Stimulated activated naive CD8-positive, alpha-beta T cell treated with anti-CD3 and anti-CD28 coated beads, Interleukin-15, Interleukin-2, amounts not matched to agents 100 U/mL and 50 U/mL, for 24 hours (primary cell): ENCODE measurements at regions not wholly inside any gene's neighbourhood (a gene's known extent, or its start where the extent isn't known, plus 50 kb on each side); places are given as distances from the start of the nearest gene placed in this dataset.
"Not testable (repeated sequence)": the region's sequence is repeated elsewhere in the genome, so short reads cannot be mapped to it uniquely, and the experiment has no call there.

Source experiments
- ATAC-seq: fragments of 150-1000 bp; cut with Tn5 transposase; one replicate; pipeline ENCODE4 v1.10.0; 2021
- DNase-seq: peaks from one replicate; pipeline ENCODE4 v3.0.0; 2021

- ATAC-seq: no peak
- DNase-seq: no peak
Measured at GRCh38 chr4:110361921-110362320, 114.0 kb upstream of the ENPEP start.

- no peak for ATAC-seq
- no peak for DNase-seq
Measured at GRCh38 chr4:110359076-110359475, 116.9 kb upstream of the ENPEP start.

DNA sequence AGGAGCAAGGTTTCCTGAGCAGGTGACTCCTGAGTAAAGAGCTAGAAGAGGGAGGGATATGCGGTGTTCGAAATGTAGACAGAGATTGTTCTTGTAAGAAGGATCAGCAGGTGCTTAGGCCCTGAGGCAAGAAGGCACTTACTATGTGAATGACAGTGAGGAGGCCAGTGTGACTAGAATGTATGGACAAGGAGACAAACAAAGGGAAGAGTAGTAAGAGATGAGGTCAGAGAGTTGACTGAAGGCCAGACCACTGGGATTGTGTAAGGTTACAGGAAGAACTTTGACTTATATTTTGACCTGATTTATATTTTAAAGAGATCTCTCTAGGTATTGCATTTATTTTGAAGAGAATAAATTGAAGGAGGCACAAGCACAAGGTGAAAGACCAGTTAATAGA is 118.4 kb upstream of the ENPEP start:
- no peak for ATAC-seq
- no peak for DNase-seq

GRCh38 chr4:110354460-110354859 is 121.5 kb upstream of the ENPEP start:
- no peak for ATAC-seq
- no peak for DNase-seq

DNA sequence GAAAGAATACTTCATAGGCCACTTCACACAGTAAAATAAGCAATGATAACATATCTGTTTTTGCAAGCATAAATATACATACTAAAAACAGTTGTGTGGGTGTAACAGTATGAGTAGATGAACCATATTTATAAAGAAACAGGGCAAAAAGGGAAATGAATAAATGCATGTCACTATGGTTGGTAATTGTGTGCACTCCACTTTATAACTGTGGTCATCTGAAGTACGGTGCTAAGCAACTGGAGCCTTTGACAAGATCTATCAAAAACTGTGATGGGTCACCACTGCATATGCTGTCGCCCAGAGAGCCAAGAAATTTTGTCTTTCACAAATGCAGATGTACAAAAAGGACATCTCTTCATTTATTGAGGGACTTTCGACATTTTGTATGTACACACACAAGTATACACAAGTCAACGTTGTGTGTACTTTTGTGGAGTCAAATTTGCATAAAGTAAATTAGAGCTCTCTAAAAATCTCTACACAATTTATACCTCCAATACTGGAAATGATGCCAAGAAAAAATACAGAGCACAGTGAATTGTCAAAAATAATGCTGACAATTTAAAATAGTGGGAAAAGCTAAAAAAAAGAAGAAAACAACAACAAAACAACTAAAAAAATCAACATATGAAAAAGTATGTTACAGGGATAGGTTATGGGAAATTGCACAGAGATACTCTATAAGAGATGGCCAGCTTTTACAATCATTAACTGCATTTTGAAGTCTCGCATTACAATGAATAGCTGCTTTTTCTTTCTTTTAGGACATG is 123.1 kb upstream of the ENPEP start:
- no peak for ATAC-seq
- no peak for DNase-seq

GRCh38 chr4:110348711-110349383 is 127.1 kb upstream of the ENPEP start:
- DNase-seq (no peak), ATAC-seq (no peak)

- DNase-seq (no peak), ATAC-seq (no peak)
Measured at GRCh38 chr4:110347805-110348204, 128.2 kb upstream of the ENPEP start.

DNA sequence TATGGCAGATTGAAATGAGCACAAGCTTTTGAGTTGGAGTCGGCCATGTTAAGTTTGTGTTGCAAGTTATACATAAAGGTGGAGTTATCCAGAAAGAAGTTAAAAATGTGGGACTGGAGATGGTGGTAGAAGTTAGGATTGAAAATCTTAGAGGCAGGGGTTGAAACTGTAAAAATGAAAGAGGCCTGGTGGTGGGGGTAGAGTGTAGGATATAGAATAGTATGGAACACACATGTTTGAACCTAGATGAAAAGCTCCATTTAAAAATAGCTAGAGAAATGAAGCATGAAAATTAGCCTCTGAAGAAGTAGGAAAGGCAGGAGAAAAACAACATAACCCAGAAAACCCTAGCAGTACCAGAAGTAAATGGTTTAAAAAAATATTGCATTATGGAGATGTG is 131.8 kb upstream of the ENPEP start:
- DNase-seq (no peak), ATAC-seq (no peak)

DNA sequence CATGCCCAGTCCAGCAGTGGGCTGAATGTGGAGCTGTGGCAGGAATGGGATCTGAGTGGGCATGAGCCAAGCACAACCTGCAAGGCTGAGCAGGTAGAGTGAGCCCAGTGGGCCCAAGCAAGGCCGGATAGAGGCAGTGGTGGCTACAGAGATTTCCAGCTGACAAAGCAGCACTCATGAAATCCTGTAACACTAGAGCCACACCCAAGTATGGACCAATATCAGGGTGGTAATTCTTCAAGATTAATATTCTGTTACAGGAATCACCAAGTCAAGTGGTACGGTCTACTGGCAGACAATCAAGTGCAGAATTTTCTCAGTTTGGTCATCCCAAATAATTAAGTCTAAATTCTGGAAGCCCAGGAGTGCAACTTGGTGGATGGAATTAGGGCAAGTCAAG is 132.4 kb upstream of the ENPEP start:
- DNase-seq (no peak), ATAC-seq (no peak)

GRCh38 chr4:110341118-110341517 is 134.8 kb upstream of the ENPEP start:
- DNase-seq, ATAC-seq: not testable (repeated sequence)

- ATAC-seq: no peak
- DNase-seq: no peak
Measured at GRCh38 chr4:110335399-110335798, 137.0 kb upstream of the ELOVL6 start.

DNA sequence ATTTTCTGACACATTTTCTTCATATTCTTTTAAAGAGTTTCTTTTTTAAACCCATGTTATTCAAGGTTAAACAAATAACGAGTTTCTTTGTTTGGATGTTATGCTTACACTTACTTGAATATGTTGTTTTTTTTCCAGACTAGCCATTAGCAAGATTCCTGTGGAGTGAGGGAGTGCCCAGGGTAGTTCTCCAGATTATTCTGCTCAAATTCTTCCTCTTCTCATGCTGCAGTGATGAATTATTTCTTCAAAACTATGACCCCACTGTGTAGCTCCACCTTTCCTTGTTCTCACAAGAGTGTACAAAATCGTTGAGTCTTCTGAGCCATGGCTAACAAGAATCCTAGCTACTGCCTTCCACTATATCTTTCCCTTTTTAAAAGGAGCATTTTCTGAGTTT is 134.1 kb upstream of the ELOVL6 start:
- ATAC-seq: no peak
- DNase-seq: no peak

GRCh38 chr4:110326426-110326825 is 128.0 kb upstream of the ELOVL6 start:
- ATAC-seq, DNase-seq: not testable (repeated sequence)

DNA sequence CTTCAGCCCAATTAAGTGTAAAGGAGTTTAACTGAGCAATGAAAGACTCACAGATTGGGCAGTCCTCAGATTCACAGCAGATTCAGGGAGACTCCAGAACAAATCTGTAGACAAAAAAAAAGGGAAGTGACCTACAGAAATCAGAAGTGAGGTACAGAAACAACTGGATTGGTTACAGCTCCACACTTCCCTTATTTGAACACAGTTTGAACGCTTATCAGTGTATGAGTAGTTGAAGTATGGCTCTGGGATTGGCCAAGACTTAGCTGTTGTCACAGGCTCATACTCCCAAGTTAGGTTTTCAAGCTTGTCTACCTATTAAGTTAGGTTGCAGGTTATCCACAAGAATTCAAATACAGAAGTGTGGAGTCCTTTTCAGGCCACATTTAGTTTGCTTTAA is 112.4 kb upstream of the ELOVL6 start:
- DNase-seq (no peak), ATAC-seq (no peak)

GRCh38 chr4:110309675-110310074 is 111.3 kb upstream of the ELOVL6 start:
- DNase-seq (no peak), ATAC-seq (no peak)

DNA sequence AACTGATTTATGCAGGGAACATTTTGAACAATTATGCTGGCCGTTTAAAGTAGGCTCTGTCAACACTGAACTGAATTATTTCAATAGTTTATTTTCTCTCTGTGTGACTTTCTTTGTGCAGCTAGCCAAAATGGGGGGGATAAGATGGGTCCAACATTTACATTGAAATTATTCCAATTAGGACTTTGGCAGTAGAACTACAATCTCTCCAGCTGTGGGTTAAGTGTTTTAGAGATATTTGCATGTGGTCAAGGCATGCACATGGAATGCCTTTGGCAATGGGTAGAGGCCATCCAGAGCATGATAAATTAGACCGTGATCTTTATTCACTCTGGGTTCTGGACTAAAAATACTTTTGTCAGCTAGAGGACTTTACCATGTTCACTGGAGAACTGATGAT is 107.9 kb upstream of the ELOVL6 start:
- DNase-seq: no peak
- ATAC-seq: no peak

DNA sequence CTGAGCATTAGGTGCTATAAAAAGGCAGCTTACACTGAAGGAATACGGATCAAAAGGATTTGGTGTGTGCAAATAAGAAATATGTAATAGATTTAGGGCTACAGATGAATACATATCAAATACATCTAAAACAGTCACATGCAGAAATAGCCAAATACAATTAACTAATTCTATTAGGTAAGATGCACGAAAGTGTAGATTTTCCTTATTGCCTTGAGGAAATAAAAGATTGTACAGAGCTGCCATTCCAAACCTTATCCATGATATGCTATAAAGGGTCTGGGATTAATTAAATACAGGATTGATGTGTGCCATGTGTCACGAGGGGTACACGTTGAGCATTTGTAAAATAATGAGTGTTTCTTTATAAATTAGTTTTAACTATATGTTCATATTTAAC is 107.0 kb upstream of the ELOVL6 start:
- no peak for ATAC-seq

DNA sequence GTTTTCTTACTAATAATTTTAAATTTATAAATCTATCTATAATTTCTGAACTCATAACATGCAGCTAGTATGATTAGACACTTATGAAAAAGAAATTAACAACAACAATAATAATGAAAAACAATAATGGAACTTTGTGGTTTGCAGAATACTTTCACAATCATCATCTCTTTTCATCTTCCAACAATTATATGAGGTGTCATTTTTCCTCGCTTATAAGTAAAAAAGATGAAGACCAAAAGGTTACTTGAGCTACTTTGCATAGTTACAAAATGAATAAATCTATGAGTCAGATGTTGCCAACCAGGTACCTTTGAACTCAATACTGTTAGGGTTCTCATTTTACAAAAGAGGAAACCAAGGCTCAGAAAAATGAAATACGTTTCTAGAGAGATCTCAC is 98.5 kb upstream of the ELOVL6 start:
- DNase-seq (no peak), ATAC-seq (peak; percentile 73)

More for the DNA sequence above, 107.0 kb upstream of the ELOVL6 start:
- no peak for DNase-seq

GRCh38 chr4:110294165-110294564 is 95.8 kb upstream of the ELOVL6 start:
- no peak for DNase-seq
- no peak for ATAC-seq

- DNase-seq: no peak
- ATAC-seq: no peak
Measured at GRCh38 chr4:110292994-110293744, 94.8 kb upstream of the ELOVL6 start.

- DNase-seq: no peak
- no peak for ATAC-seq
Measured at GRCh38 chr4:110290511-110290910, 92.1 kb upstream of the ELOVL6 start.

DNA sequence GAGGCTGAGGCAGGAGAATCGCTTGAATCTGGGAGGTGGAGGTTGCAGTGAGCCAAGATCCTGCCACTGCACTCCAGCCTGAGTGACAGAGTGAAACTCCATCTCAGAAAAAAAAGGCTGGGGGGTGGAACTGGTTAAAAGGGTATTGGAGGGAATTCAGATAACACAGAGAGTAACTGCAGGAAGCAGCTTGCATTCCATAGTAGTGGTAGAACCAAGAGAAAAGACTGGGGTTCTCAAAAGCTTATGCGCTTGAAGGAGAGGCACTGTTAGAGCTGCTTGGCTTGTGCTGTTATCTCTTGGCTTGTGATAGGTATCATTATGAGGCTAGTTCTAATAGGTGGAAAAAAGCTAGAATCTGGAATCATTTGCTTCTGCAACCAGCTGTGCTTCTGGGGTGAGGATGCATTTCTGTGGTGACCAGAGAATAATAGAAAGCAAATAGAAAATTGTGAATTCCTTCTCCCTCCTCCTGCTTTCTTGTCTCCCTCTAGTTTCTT is 91.2 kb upstream of the ELOVL6 start:
- DNase-seq: no peak

GRCh38 chr4:110287130-110287529 is 88.7 kb upstream of the ELOVL6 start:
- DNase-seq: no peak
- ATAC-seq: peak; percentile 91

More for the DNA sequence above, 91.2 kb upstream of the ELOVL6 start:
- ATAC-seq: no peak
